ENCODE measurements at regions not wholly inside any gene's neighbourhood (a gene's known extent, or its start where the extent isn't known, plus 50 kb on each side); places are given as distances from the start of the nearest gene placed in this dataset.

GRCh38 chr3:177445549-177445948, 248.3 kb upstream of the TBL1XR1 start (continued):
- TF ChIP-seq ZNF8 (CRISPR knock-in tag; IDR thresholded peaks at IDR 0.05) (no peak), ARNTL (CRISPR knock-in tag; IDR thresholded peaks at IDR 0.05; ENCODE audit: borderline replicate concordance, low read depth) (no peak), ISL1 (CRISPR knock-in tag; IDR thresholded peaks at IDR 0.05) (no peak)

- no peak for ATAC-seq
- no peak for TF ChIP-seq ZC3H10 (CRISPR knock-in tag; IDR thresholded peaks at IDR 0.05)
- no peak for TF ChIP-seq ZNF8 (CRISPR knock-in tag; IDR thresholded peaks at IDR 0.05)
- no peak for TF ChIP-seq ZFP3 (CRISPR knock-in tag; IDR thresholded peaks at IDR 0.05)
- TF ChIP-seq ZFP30 (CRISPR knock-in tag; IDR thresholded peaks at IDR 0.05), result no peak
- no peak for TF ChIP-seq TCF4 (CRISPR knock-in tag; IDR thresholded peaks at IDR 0.05; ENCODE audit: borderline replicate concordance)
- TF ChIP-seq ZNF565 (CRISPR knock-in tag; conservative IDR thresholded peaks at IDR 0.05; ENCODE audit: low read depth), result no peak
- TF ChIP-seq TSHZ2 (CRISPR knock-in tag; IDR thresholded peaks at IDR 0.05), result no peak
- TF ChIP-seq OSR1 (CRISPR knock-in tag; IDR thresholded peaks at IDR 0.05), result no peak
- no peak for TF ChIP-seq BACH2 (CRISPR knock-in tag; IDR thresholded peaks at IDR 0.05; ENCODE audit: borderline replicate concordance)
- no peak for TF ChIP-seq ESRRG (CRISPR knock-in tag; IDR thresholded peaks at IDR 0.05)
- no peak for TF ChIP-seq TOX (CRISPR knock-in tag; IDR thresholded peaks at IDR 0.05; ENCODE audit: borderline replicate concordance)
- no peak for TF ChIP-seq ARNTL (CRISPR knock-in tag; IDR thresholded peaks at IDR 0.05; ENCODE audit: borderline replicate concordance, low read depth)
- TF ChIP-seq, protein P1, sequence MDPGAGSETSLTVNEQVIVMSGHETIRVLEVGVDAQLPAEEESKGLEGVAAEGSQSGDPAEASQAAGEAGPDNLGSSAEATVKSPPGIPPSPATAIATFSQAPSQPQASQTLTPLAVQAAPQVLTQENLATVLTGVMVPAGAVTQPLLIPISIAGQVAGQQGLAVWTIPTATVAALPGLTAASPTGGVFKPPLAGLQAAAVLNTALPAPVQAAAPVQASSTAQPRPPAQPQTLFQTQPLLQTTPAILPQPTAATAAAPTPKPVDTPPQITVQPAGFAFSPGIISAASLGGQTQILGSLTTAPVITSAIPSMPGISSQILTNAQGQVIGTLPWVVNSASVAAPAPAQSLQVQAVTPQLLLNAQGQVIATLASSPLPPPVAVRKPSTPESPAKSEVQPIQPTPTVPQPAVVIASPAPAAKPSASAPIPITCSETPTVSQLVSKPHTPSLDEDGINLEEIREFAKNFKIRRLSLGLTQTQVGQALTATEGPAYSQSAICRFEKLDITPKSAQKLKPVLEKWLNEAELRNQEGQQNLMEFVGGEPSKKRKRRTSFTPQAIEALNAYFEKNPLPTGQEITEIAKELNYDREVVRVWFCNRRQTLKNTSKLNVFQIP (CRISPR knock-in tag; IDR thresholded peaks at IDR 0.05; ENCODE audit: borderline replicate concordance, low read depth), result no peak
- no peak for TF ChIP-seq CREB5 (CRISPR knock-in tag; IDR thresholded peaks at IDR 0.05; ENCODE audit: low read depth)
- no peak for TF ChIP-seq ISL1 (CRISPR knock-in tag; IDR thresholded peaks at IDR 0.05)
Observed at GRCh38 chr3:177446165-177446601, 248.9 kb upstream of the TBL1XR1 start.

DNA sequence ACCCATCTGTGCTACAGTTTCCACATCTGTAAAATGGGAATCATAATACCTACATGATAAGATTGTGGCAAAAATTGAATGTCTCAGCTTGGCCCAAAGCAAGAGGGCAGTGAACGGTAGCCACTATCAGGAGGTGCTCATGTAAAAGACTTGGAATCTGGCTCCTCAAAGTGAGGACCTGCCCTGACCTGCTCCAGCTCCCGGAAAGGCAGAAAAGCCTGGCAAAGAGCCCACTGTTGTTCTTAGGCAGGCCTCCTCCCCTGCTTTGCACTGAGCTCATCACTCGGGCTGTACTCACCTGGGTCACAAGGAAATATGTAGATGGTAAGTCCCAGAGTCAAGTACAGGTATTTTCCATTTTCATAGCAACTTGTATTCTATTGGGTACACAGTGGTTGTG, 250.7 kb upstream of the TBL1XR1 start:
- TF ChIP-seq ZNF8 (CRISPR knock-in tag; IDR thresholded peaks at IDR 0.05), result no peak
- no peak for TF ChIP-seq SNAI2 (CRISPR knock-in tag; IDR thresholded peaks at IDR 0.05)
- no peak for TF ChIP-seq ZC3H10 (CRISPR knock-in tag; IDR thresholded peaks at IDR 0.05)
- TF ChIP-seq CSDC2 (CRISPR knock-in tag; IDR thresholded peaks at IDR 0.05), result no peak
- ATAC-seq, result no peak

GRCh38 chr3:177448987-177449359, 251.7 kb upstream of the TBL1XR1 start:
- no peak for ATAC-seq
- TF ChIP-seq TSHZ2 (CRISPR knock-in tag; IDR thresholded peaks at IDR 0.05), result no peak
- TF ChIP-seq ARNTL (CRISPR knock-in tag; IDR thresholded peaks at IDR 0.05; ENCODE audit: borderline replicate concordance, low read depth), result no peak

DNA sequence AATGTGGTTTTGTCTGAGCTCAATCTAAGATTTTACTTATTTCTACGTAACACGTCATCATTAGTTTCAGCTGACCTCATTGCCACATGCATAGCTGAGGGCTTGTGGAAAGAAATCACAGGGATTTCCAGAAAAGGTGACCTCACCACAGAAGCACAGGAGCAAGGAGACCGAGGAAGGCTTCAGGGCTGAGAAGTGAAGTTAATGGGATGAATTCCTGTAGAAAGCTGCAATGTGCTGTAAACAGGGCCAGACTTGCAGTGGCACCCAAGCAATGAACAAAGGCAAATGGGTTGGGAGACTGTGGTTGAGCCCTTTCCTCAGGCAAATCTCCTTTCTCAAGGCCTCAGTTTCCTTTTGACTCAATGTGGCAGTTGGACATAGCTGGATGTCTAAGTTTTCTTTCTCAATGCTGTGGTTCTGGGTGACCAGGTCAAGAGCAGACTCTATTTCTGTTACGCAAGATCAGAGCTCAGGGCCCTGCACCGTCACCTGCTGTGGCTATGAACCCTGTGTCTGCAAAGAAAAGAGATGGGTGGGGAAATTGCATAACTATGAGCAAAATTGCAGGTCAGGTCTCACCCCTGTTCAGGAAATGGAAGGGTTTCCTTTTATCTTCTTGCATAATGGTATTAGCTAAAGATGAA, 252.2 kb upstream of the TBL1XR1 start:
- TF ChIP-seq ZNF8 (CRISPR knock-in tag; IDR thresholded peaks at IDR 0.05) (no peak), TCF4 (CRISPR knock-in tag; IDR thresholded peaks at IDR 0.05; ENCODE audit: borderline replicate concordance) (no peak), ZNF565 (CRISPR knock-in tag; conservative IDR thresholded peaks at IDR 0.05; ENCODE audit: low read depth) (no peak), ZNF70 (CRISPR knock-in tag; IDR thresholded peaks at IDR 0.05) (no peak), TOX (CRISPR knock-in tag; IDR thresholded peaks at IDR 0.05; ENCODE audit: borderline replicate concordance) (no peak), ISL1 (CRISPR knock-in tag; IDR thresholded peaks at IDR 0.05) (no peak), CSDC2 (CRISPR knock-in tag; IDR thresholded peaks at IDR 0.05) (no peak), SNAI2 (CRISPR knock-in tag; IDR thresholded peaks at IDR 0.05) (no peak), ZFP30 (CRISPR knock-in tag; IDR thresholded peaks at IDR 0.05) (no peak)
- no peak for ATAC-seq

Data from SK-N-SH treated with all-trans-retinoic acid at 6 μM for 48 hours (cell line).